Adipocyte (in vitro differentiated cells): ENCODE measurements at regions not wholly inside any gene's neighbourhood (a gene's known extent, or its start where the extent isn't known, plus 50 kb on each side); places are given as distances from the start of the nearest gene placed in this dataset.

ENCODE experiments used
- DNase-seq: peaks from one replicate; pipeline ENCODE4 v3.0.0-alpha.2; 2015; ENCODE audit warnings: low read depth
- H3K27me3 ChIP-seq: replicated peaks from 2 replicates; pipeline ENCODE4 v1.7.0; 2013; ENCODE audit warnings: mild to moderate bottlenecking, low read length, moderate library complexity; ENCODE audit not compliant: control insufficient read depth, insufficient read depth
- H3K36me3 ChIP-seq: 2 replicates; pipeline ENCODE4 v1.7.0; 2013; ENCODE audit warnings: low read length, mild to moderate bottlenecking, moderate library complexity; ENCODE audit not compliant: control insufficient read depth, insufficient read depth, severe bottlenecking
- H3K4me1 ChIP-seq: 2 replicates; pipeline ENCODE4 v1.7.0; 2013; ENCODE audit warnings: mild to moderate bottlenecking, low read length, moderate library complexity; ENCODE audit not compliant: control insufficient read depth, insufficient read depth
- H3K4me3 ChIP-seq: 2 replicates; pipeline ENCODE4 v1.7.0; 2013; ENCODE audit warnings: mild to moderate bottlenecking, low read length, moderate library complexity
- H3K9ac ChIP-seq: 2 replicates; pipeline ENCODE4 v1.7.0; 2013; ENCODE audit warnings: mild to moderate bottlenecking, low read length, moderate library complexity
- H3K9me3 ChIP-seq: 2 replicates; pipeline ENCODE4 v1.7.0; 2013; ENCODE audit warnings: mild to moderate bottlenecking, low read length, moderate library complexity; ENCODE audit not compliant: control insufficient read depth

- Histone ChIP-seq H3K9me3 (no peaks in the 10 kb centered on the region), H3K9ac (no peak overlapping the region), H3K36me3 (no peaks in the 10 kb centered on the region), H3K27me3 (no peaks in the 10 kb centered on the region), H3K4me3 (no peak overlapping the region), H3K4me1 (peaks cover 3% of the 10 kb centered on the region)
- no peak for DNase-seq
Observed at GRCh38 chr10:63751836-63752235, 230.6 kb downstream of the REEP3 start.

- Histone ChIP-seq H3K4me3 (no peak overlapping the region), H3K9ac (no peak overlapping the region), H3K36me3 (no peaks in the 10 kb centered on the region), H3K27me3 (no peaks in the 10 kb centered on the region), H3K9me3 (no peaks in the 10 kb centered on the region), H3K4me1 (peaks cover 3% of the 10 kb centered on the region)
- no peak for DNase-seq
Observed at GRCh38 chr10:63752318-63752717, 231.1 kb downstream of the REEP3 start.

- no peak overlapping the region for H3K4me3 ChIP-seq
- H3K9me3 ChIP-seq: no peaks in the 10 kb centered on the region
- no peak overlapping the region for H3K9ac ChIP-seq
Observed at GRCh38 chr10:63753808-63754207, 232.6 kb downstream of the REEP3 start.

GRCh38 chr10:63755441-63755840 lies 234.2 kb downstream of the REEP3 start:
- H3K4me3 ChIP-seq: no peak overlapping the region
- DNase-seq: no peak
- H3K9me3 ChIP-seq: no peaks in the 10 kb centered on the region

More at GRCh38 chr10:63753808-63754207, 232.6 kb downstream of the REEP3 start:
- peak; percentile 22 for DNase-seq
- no peaks in the 10 kb centered on the region for H3K27me3 ChIP-seq
- H3K4me1 ChIP-seq: peaks cover 14% of the 10 kb centered on the region
- H3K36me3 ChIP-seq: no peaks in the 10 kb centered on the region

GRCh38 chr10:63757067-63757466 lies 235.9 kb downstream of the REEP3 start:
- no peaks in the 10 kb centered on the region for H3K36me3 ChIP-seq
- peaks cover 37% of the 10 kb centered on the region for H3K4me1 ChIP-seq
- DNase-seq: no peak
- H3K27me3 ChIP-seq: no peaks in the 10 kb centered on the region
- no peak overlapping the region for H3K4me3 ChIP-seq
- H3K9me3 ChIP-seq: no peaks in the 10 kb centered on the region
- no peak overlapping the region for H3K9ac ChIP-seq

More at GRCh38 chr10:63755441-63755840, 234.2 kb downstream of the REEP3 start:
- Histone ChIP-seq H3K27me3 (no peaks in the 10 kb centered on the region), H3K4me1 (peaks cover 29% of the 10 kb centered on the region), H3K36me3 (no peaks in the 10 kb centered on the region), H3K9ac (no peak overlapping the region)

- H3K27me3 ChIP-seq: no peaks in the 10 kb centered on the region
- H3K4me1 ChIP-seq: peaks cover 37% of the 10 kb centered on the region
- peak; percentile 50 for DNase-seq
- H3K4me3 ChIP-seq: no peak overlapping the region
- no peak overlapping the region for H3K9ac ChIP-seq
- H3K9me3 ChIP-seq: no peaks in the 10 kb centered on the region
- no peaks in the 10 kb centered on the region for H3K36me3 ChIP-seq
Observed at GRCh38 chr10:63758080-63758479, 236.9 kb downstream of the REEP3 start.

- Histone ChIP-seq H3K9me3 (no peaks in the 10 kb centered on the region), H3K36me3 (no peaks in the 10 kb centered on the region), H3K27me3 (no peaks in the 10 kb centered on the region), H3K4me1 (peaks cover 37% of the 10 kb centered on the region), H3K9ac (no peak overlapping the region), H3K4me3 (no peak overlapping the region)
- DNase-seq: no peak
Observed at GRCh38 chr10:63759335-63759734, 238.1 kb downstream of the REEP3 start.

- no peak overlapping the region for H3K4me3 ChIP-seq
Observed at GRCh38 chr10:63760034-63760707, 239.0 kb downstream of the REEP3 start.

GRCh38 chr10:63760708-63761047 lies 239.5 kb downstream of the REEP3 start:
- Histone ChIP-seq H3K27me3 (no peaks in the 10 kb centered on the region), H3K9ac (no peak overlapping the region), H3K9me3 (no peaks in the 10 kb centered on the region), H3K4me3 (no peak overlapping the region), H3K4me1 (peaks cover 37% of the 10 kb centered on the region), H3K36me3 (no peaks in the 10 kb centered on the region)
- DNase-seq: no peak

More at GRCh38 chr10:63760034-63760707, 239.0 kb downstream of the REEP3 start:
- Histone ChIP-seq H3K9me3 (no peaks in the 10 kb centered on the region), H3K36me3 (no peaks in the 10 kb centered on the region), H3K9ac (no peak overlapping the region), H3K4me1 (peaks cover 37% of the 10 kb centered on the region), H3K27me3 (no peaks in the 10 kb centered on the region)
- DNase-seq: peak; percentile 30

GRCh38 chr10:63761243-63761642 lies 240.0 kb downstream of the REEP3 start:
- no peak for DNase-seq
- Histone ChIP-seq H3K9ac (no peak overlapping the region), H3K9me3 (no peaks in the 10 kb centered on the region), H3K4me3 (no peak overlapping the region), H3K4me1 (peaks cover 37% of the 10 kb centered on the region), H3K27me3 (no peaks in the 10 kb centered on the region), H3K36me3 (no peaks in the 10 kb centered on the region)

GRCh38 chr10:63763744-63764143 lies 242.5 kb downstream of the REEP3 start:
- DNase-seq: no peak
- Histone ChIP-seq H3K27me3 (no peaks in the 10 kb centered on the region), H3K4me3 (no peak overlapping the region), H3K9ac (no peak overlapping the region), H3K36me3 (no peaks in the 10 kb centered on the region), H3K9me3 (no peaks in the 10 kb centered on the region), H3K4me1 (peaks cover 45% of the 10 kb centered on the region)

- Histone ChIP-seq H3K4me3 (no peak overlapping the region), H3K9ac (no peak overlapping the region)
Observed at GRCh38 chr10:63765126-63765525, 243.9 kb downstream of the REEP3 start.

More at GRCh38 chr10:63765126-63765525, 243.9 kb downstream of the REEP3 start:
- no peak for DNase-seq
- Histone ChIP-seq H3K27me3 (no peaks in the 10 kb centered on the region), H3K4me1 (peaks cover 34% of the 10 kb centered on the region), H3K36me3 (no peaks in the 10 kb centered on the region), H3K9me3 (no peaks in the 10 kb centered on the region)
